CD4-positive, CD25-positive, alpha-beta regulatory T cell (primary cell): ENCODE measurements at regions not wholly inside any gene's neighbourhood (a gene's known extent, or its start where the extent isn't known, plus 50 kb on each side); places are given as distances from the start of the nearest gene placed in this dataset.

Experiments used
- ATAC-seq, 2 donors: fragments of 150-1000 bp; cut with Tn5 transposase; one replicate each; pipeline ENCODE4 v1.10.0; 2021; ENCODE audit warnings: low read depth in 2 of 2, moderate number of reproducible peaks in 2 of 2, moderate library complexity in 1 of 2
- DNase-seq, 3 donors: peaks; one replicate each; pipeline versions ENCODE4 v3.0.0 to v3.0.0-alpha.2; 2012 to 2022; ENCODE audit warnings: mixed read lengths in 1 of 3
- H3K27ac ChIP-seq: one replicate; pipeline ENCODE4 v1.7.0; 2013; ENCODE audit warnings: mild to moderate bottlenecking, low read length; ENCODE audit not compliant: insufficient read depth, poor library complexity, severe bottlenecking
- H3K27me3 ChIP-seq: one replicate; pipeline ENCODE4 v1.7.0; 2013; ENCODE audit warnings: low read length; ENCODE audit not compliant: control insufficient read depth, insufficient read depth
- H3K36me3 ChIP-seq: one replicate; pipeline ENCODE4 v1.7.0; 2013; ENCODE audit warnings: mild to moderate bottlenecking, low read length, moderate library complexity; ENCODE audit not compliant: control insufficient read depth, insufficient read depth
- H3K4me1 ChIP-seq: 2 replicates; pipeline ENCODE4 v1.7.0; 2013; ENCODE audit warnings: mild to moderate bottlenecking, low read length; ENCODE audit not compliant: insufficient read depth, control insufficient read depth, poor library complexity, severe bottlenecking
- H3K4me3 ChIP-seq: one replicate; pipeline ENCODE4 v1.7.0; 2013; ENCODE audit warnings: low read depth, mild to moderate bottlenecking, low read length, moderate library complexity
- H3K9me3 ChIP-seq, 2 experiments: 1 replicate in 1 of 2; 2 replicates in 1 of 2; pipeline ENCODE4 v1.7.0; 2013; ENCODE audit warnings: low read length in 2 of 2, mild to moderate bottlenecking in 1 of 2, moderate library complexity in 1 of 2; ENCODE audit not compliant: control insufficient read depth in 2 of 2
- H3K27ac Mint-ChIP-seq, 3 donors: one replicate each; pipeline ENCODE4 v1.8.0; 2020 to 2022; ENCODE audit warnings: mild to moderate bottlenecking in 3 of 3, mixed read lengths in 3 of 3, moderate library complexity in 2 of 3
- H3K27me3 Mint-ChIP-seq: one replicate; pipeline ENCODE4 v1.8.0; 2022; ENCODE audit warnings: mild to moderate bottlenecking, mixed read lengths
- H3K36me3 Mint-ChIP-seq: one replicate; pipeline ENCODE4 v1.8.0; 2020; ENCODE audit warnings: mixed read lengths
- H3K4me1 Mint-ChIP-seq, 4 donors: one replicate each; pipeline ENCODE4 v1.8.0; 2020 to 2022; ENCODE audit warnings: mixed read lengths in 4 of 4, mild to moderate bottlenecking in 1 of 4
- H3K4me3 Mint-ChIP-seq, 4 donors: one replicate each; pipeline ENCODE4 v1.8.0; 2020 to 2022; ENCODE audit warnings: mild to moderate bottlenecking in 4 of 4, mixed read lengths in 4 of 4, moderate library complexity in 3 of 4
- H3K9me3 Mint-ChIP-seq, 7 donors: one replicate each; pipeline ENCODE4 v1.8.0; 2020 to 2022; ENCODE audit warnings: mixed read lengths in 7 of 7, mild to moderate bottlenecking in 3 of 7, moderate library complexity in 2 of 7

DNA sequence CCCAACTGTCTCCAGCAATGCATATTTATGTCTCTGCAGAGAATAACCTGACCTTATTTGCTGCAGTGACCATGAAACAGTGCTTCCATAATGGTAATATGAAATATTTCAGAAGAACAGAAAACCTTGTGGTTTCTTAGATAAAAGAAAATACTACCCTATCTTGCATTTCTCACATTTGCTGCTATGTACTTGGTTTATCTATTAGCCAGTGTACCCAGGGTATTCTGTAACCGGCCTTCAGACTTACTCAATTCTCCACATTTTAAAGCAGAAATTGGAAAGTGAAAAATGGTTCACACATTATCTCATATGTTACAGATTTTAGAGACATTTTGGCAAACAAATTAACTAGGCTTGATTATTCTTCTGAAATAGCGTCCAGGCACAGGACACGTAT lies 57.9 kb upstream of the CCDC91 start:
- no peak overlapping the region for H3K4me3 ChIP-seq
- peaks cover 7% of the 10 kb centered on the region for H3K27me3 Mint-ChIP-seq
- H3K27ac ChIP-seq, result no peak overlapping the region
- H3K4me1 Mint-ChIP-seq, result peaks cover 0 to 2% (median 0%) of the 10 kb centered on the region in 4 donors
- ATAC-seq (no peak), DNase-seq (no peak)
- no peak overlapping the region for H3K4me3 Mint-ChIP-seq
- H3K9me3 ChIP-seq, result no peaks in the 10 kb centered on the region
- H3K27me3 ChIP-seq, result no peaks in the 10 kb centered on the region
- H3K36me3 ChIP-seq, result no peaks in the 10 kb centered on the region
- no peak overlapping the region for H3K27ac Mint-ChIP-seq
- no peaks in the 10 kb centered on the region for H3K4me1 ChIP-seq
- H3K9me3 Mint-ChIP-seq, result no peaks in the 10 kb centered on the region
- peaks cover 3% of the 10 kb centered on the region for H3K36me3 Mint-ChIP-seq

DNA sequence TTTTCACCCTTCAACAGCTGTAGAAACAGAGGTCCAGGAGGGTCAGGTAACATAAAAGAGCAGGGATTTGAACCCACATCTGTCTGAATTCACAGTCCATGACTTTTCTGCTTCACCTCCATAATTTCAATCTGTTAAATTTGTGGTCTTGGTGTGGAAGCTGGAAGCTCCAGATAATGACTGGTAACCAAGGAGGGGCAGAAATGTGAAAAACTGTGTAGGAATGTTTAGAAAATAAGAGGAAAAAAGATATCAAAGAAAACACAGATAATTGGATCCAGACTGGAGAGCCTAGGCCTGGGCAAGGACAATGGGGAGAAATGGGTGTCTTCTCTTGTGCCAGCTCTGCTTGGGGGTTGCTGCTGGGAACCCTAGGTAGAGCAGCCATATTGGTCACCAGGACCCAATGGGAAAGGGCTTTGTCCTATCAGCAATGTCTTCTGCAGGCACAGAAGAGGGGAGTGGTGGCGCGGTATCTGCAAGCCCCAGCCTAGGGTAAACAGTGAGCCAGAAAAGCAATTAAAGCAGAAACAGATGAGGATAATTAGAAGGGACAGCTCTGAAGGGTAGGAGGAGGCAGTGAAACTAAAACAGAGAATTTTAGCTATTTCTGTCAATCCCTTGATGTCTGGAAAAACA lies 54.3 kb upstream of the CCDC91 start:
- DNase-seq (no peak), ATAC-seq (no peak)
- Mint-ChIP-seq H3K9me3 (no peaks in the 10 kb centered on the region), H3K36me3 (no peaks in the 10 kb centered on the region), H3K27ac (no peak overlapping the region), H3K27me3 (peaks cover 7% of the 10 kb centered on the region), H3K4me3 (no peak overlapping the region), H3K4me1 (peaks cover 0 to 2% (median 0%) of the 10 kb centered on the region in 4 donors)
- no peaks in the 10 kb centered on the region for H3K4me1 ChIP-seq
- no peak overlapping the region for H3K4me3 ChIP-seq
- no peaks in the 10 kb centered on the region for H3K9me3 ChIP-seq
- no peaks in the 10 kb centered on the region for H3K27me3 ChIP-seq
- no peaks in the 10 kb centered on the region for H3K36me3 ChIP-seq
- no peak overlapping the region for H3K27ac ChIP-seq

DNA sequence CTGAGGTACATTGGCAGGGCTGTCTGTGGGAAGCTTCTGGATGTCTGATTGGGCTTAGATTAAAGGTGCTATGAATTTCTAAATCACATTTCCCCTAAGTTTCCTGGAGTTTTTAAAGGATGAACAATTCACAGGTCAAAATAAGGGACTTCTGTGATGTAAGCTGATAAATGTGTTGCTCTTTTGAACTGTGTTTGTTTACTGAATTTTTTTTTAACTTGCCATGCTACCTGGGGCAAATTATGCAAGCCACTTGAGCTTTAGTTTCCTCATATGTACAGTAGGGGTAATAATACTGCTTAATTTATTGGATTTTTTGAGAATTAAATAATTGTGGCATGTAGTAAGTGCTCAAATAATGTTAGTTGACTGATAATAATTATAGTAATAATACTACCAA lies 52.8 kb upstream of the CCDC91 start:
- H3K9me3 ChIP-seq, result no peaks in the 10 kb centered on the region
- no peaks in the 10 kb centered on the region for H3K36me3 ChIP-seq
- Mint-ChIP-seq H3K27ac (no peak overlapping the region), H3K36me3 (no peaks in the 10 kb centered on the region), H3K4me3 (no peak overlapping the region), H3K9me3 (no peaks in the 10 kb centered on the region), H3K27me3 (peaks cover 7% of the 10 kb centered on the region), H3K4me1 (no peaks in the 10 kb centered on the region)
- ATAC-seq, result no peak
- no peak for DNase-seq
- no peaks in the 10 kb centered on the region for H3K27me3 ChIP-seq
- H3K4me3 ChIP-seq, result no peak overlapping the region
- no peak overlapping the region for H3K27ac ChIP-seq
- no peaks in the 10 kb centered on the region for H3K4me1 ChIP-seq

DNA sequence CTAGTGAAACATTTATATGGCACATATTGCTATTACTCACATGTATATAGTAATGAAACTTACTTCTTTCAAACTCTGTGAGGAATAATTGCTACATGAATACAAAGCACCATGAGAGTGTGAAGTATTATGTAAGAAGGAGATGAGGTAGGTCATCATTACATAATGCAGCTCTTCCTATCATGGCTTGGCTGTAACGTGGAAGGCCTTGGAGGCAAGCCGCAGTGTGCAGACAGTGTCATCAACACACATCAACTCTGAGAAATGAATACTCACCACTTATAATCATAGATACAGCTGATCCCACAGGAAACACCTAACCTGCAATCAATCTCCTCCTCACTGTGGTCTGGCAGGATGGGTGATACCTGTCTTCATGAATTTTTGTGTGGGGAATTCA lies 49.9 kb upstream of the CCDC91 start:
- H3K36me3 Mint-ChIP-seq, result no peaks in the 10 kb centered on the region
- H3K27me3 ChIP-seq, result no peaks in the 10 kb centered on the region
- H3K4me3 Mint-ChIP-seq, result no peak overlapping the region
- H3K27ac ChIP-seq, result no peak overlapping the region
- H3K4me1 ChIP-seq, result no peaks in the 10 kb centered on the region
- peaks cover 0 to 1% (median 0%) of the 10 kb centered on the region in 7 donors for H3K9me3 Mint-ChIP-seq
- no peak overlapping the region for H3K27ac Mint-ChIP-seq
- no peak overlapping the region for H3K4me3 ChIP-seq
- no peaks in the 10 kb centered on the region for H3K4me1 Mint-ChIP-seq
- no peak for DNase-seq
- no peaks in the 10 kb centered on the region for H3K9me3 ChIP-seq
- H3K36me3 ChIP-seq, result no peaks in the 10 kb centered on the region
- peaks cover 4% of the 10 kb centered on the region for H3K27me3 Mint-ChIP-seq
- no peak for ATAC-seq
